HL-60 (cell line): ENCODE measurements at regions not wholly inside any gene's neighbourhood (a gene's known extent, or its start where the extent isn't known, plus 50 kb on each side); places are given as distances from the start of the nearest gene placed in this dataset.

Experiments used
- GABPA ChIP-seq: IDR thresholded peaks from 2 replicates; pipeline ENCODE4 v1.6.1; 2012; ENCODE audit warnings: low read depth
- POLR2AphosphoS5 ChIP-seq: IDR thresholded peaks from 2 replicates; pipeline ENCODE4 v1.6.1; 2012; ENCODE audit warnings: low read depth
- TF ChIP-seq, protein P1 (sequence below): IDR thresholded peaks from one replicate; pipeline ENCODE4 v1.5.1; 2011; ENCODE audit warnings: low read length, control low read depth, inconsistent platforms; ENCODE audit not compliant: insufficient read depth
- TF ChIP-seq, protein P2 (sequence below): IDR thresholded peaks from 2 replicates; pipeline ENCODE4 v1.6.1; 2012; ENCODE audit warnings: low read depth; ENCODE audit not compliant: insufficient replicate concordance

DNA sequence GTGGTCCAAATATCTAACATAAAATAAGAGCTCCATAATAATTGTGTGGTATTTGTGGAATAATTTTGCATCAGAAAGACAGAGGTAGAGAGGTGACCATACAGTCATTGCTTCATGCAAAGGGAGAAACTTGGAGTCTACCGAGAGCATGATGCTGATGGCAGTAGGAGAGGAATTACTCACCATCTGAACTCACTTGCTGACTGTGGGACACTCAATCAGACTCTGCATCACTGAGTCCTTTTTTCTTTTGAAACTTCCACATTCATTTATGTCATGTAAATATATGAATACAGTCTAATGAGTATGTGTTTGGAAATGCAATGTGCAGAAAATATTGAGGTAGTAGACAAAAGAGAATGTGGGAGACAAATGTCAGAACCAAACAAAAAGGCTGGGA lies 933.8 kb downstream of the REEP3 start:
- TF ChIP-seq, protein P1, sequence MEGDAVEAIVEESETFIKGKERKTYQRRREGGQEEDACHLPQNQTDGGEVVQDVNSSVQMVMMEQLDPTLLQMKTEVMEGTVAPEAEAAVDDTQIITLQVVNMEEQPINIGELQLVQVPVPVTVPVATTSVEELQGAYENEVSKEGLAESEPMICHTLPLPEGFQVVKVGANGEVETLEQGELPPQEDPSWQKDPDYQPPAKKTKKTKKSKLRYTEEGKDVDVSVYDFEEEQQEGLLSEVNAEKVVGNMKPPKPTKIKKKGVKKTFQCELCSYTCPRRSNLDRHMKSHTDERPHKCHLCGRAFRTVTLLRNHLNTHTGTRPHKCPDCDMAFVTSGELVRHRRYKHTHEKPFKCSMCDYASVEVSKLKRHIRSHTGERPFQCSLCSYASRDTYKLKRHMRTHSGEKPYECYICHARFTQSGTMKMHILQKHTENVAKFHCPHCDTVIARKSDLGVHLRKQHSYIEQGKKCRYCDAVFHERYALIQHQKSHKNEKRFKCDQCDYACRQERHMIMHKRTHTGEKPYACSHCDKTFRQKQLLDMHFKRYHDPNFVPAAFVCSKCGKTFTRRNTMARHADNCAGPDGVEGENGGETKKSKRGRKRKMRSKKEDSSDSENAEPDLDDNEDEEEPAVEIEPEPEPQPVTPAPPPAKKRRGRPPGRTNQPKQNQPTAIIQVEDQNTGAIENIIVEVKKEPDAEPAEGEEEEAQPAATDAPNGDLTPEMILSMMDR, result no peak
- TF ChIP-seq GABPA (no peak), POLR2AphosphoS5 (no peak)
- TF ChIP-seq, protein P2, sequence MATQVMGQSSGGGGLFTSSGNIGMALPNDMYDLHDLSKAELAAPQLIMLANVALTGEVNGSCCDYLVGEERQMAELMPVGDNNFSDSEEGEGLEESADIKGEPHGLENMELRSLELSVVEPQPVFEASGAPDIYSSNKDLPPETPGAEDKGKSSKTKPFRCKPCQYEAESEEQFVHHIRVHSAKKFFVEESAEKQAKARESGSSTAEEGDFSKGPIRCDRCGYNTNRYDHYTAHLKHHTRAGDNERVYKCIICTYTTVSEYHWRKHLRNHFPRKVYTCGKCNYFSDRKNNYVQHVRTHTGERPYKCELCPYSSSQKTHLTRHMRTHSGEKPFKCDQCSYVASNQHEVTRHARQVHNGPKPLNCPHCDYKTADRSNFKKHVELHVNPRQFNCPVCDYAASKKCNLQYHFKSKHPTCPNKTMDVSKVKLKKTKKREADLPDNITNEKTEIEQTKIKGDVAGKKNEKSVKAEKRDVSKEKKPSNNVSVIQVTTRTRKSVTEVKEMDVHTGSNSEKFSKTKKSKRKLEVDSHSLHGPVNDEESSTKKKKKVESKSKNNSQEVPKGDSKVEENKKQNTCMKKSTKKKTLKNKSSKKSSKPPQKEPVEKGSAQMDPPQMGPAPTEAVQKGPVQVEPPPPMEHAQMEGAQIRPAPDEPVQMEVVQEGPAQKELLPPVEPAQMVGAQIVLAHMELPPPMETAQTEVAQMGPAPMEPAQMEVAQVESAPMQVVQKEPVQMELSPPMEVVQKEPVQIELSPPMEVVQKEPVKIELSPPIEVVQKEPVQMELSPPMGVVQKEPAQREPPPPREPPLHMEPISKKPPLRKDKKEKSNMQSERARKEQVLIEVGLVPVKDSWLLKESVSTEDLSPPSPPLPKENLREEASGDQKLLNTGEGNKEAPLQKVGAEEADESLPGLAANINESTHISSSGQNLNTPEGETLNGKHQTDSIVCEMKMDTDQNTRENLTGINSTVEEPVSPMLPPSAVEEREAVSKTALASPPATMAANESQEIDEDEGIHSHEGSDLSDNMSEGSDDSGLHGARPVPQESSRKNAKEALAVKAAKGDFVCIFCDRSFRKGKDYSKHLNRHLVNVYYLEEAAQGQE, result no peak
